ENCODE measurements at regions not wholly inside any gene's neighbourhood (a gene's known extent, or its start where the extent isn't known, plus 50 kb on each side); places are given as distances from the start of the nearest gene placed in this dataset.

DNA sequence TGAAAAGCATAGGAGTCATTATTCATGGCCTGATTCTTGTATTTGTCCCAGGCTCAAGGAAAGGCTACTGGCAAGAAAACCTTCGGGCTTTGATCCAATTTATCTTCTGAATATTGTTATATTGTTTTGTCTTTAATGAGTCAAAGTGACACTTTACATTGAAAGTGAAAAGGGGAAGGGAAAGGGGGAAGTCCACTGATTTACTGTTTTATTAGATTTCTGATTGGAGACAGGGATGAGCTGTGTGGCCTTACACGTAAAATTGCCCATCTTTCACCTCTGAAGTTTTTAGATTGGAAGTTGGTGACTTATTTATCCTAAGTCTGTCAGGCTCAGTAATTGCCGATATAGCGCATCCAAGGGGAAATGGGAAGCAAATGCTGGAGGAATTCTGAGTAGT is 843.8 kb upstream of the LRRTM1 start (continued):
- TF ChIP-seq SMAD5 (IDR thresholded peaks at IDR 0.05; ENCODE audit: low read depth) (no peak), NFXL1 (IDR thresholded peaks at IDR 0.05; ENCODE audit: borderline replicate concordance) (no peak), IKZF2 (IDR thresholded peaks at IDR 0.05) (peak; percentile 65 to 66), WRNIP1 (IDR thresholded peaks at IDR 0.05; ENCODE audit: borderline replicate concordance, low read depth, low read length) (no peak), TCF12 (IDR thresholded peaks at IDR 0.05; ENCODE audit: low read depth, low read length) (no peak), SMAD1 (IDR thresholded peaks at IDR 0.05; ENCODE audit: low read depth, partially characterized antibody) (no peak), KAT2A (conservative IDR thresholded peaks at IDR 0.05; ENCODE audit: control insufficient read depth, low read depth, low read length) (no peak)
- TF ChIP-seq, protein P1, sequence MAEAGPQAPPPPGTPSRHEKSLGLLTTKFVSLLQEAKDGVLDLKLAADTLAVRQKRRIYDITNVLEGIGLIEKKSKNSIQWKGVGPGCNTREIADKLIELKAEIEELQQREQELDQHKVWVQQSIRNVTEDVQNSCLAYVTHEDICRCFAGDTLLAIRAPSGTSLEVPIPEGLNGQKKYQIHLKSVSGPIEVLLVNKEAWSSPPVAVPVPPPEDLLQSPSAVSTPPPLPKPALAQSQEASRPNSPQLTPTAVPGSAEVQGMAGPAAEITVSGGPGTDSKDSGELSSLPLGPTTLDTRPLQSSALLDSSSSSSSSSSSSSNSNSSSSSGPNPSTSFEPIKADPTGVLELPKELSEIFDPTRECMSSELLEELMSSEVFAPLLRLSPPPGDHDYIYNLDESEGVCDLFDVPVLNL (IDR thresholded peaks at IDR 0.05; ENCODE audit: low read depth, low read length): no peak
- TF ChIP-seq, protein P2, sequence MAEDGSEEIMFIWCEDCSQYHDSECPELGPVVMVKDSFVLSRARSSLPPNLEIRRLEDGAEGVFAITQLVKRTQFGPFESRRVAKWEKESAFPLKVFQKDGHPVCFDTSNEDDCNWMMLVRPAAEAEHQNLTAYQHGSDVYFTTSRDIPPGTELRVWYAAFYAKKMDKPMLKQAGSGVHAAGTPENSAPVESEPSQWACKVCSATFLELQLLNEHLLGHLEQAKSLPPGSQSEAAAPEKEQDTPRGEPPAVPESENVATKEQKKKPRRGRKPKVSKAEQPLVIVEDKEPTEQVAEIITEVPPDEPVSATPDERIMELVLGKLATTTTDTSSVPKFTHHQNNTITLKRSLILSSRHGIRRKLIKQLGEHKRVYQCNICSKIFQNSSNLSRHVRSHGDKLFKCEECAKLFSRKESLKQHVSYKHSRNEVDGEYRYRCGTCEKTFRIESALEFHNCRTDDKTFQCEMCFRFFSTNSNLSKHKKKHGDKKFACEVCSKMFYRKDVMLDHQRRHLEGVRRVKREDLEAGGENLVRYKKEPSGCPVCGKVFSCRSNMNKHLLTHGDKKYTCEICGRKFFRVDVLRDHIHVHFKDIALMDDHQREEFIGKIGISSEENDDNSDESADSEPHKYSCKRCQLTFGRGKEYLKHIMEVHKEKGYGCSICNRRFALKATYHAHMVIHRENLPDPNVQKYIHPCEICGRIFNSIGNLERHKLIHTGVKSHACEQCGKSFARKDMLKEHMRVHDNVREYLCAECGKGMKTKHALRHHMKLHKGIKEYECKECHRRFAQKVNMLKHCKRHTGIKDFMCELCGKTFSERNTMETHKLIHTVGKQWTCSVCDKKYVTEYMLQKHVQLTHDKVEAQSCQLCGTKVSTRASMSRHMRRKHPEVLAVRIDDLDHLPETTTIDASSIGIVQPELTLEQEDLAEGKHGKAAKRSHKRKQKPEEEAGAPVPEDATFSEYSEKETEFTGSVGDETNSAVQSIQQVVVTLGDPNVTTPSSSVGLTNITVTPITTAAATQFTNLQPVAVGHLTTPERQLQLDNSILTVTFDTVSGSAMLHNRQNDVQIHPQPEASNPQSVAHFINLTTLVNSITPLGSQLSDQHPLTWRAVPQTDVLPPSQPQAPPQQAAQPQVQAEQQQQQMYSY (CRISPR knock-in tag; IDR thresholded peaks at IDR 0.05): no peak

DNA sequence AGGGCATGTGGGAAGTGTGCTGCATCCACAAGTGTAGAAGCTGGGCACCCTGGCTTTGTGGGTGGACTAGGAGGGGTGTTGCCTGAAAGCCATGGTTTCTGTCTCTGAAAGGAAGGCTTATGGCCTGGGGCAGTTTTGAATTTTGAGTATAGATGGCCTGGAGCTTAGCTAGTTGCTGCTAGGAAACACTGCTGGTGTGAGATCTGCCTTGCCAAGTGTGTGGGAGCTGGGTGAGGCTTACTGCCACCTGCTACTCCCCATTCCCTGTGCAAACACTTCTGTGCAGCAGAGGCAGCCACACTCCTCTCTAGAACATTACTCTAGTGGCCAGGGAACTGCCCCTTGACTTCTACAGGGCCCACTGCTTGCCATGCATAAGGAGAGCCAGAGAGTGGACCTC is 831.7 kb upstream of the LRRTM1 start:
- no peak for ATAC-seq
- CTCF ChIA-PET: no interaction called here
- POLR2A ChIA-PET: no interaction called here

More for the DNA sequence above, 831.7 kb upstream of the LRRTM1 start:
- H3K27me3 ChIP-seq (replicated peaks in 1 of 2; ENCODE audit: control insufficient read depth in 2 of 2, insufficient read depth in 2 of 2, low read length in 1 of 2): no peaks in the 10 kb centered on the region
- BruUV-seq (replicated peaks): no TSS peak
- no peak overlapping the region for H3K27ac ChIP-seq (ENCODE audit: control insufficient read depth, insufficient read depth)
- intact Hi-C loops (cut with micrococcal nuclease; ENCODE audit: unreplicated experiment): no loop called here
- H3K4me1 ChIP-seq (ENCODE audit: control insufficient read depth, insufficient read depth, low read length): no peaks in the 10 kb centered on the region
- no peaks in the 10 kb centered on the region for H3K36me3 ChIP-seq (ENCODE audit: control insufficient read depth in 2 of 2, insufficient read depth in 2 of 2, low read length in 1 of 2)
- ChIA-PET SMC1A (ENCODE audit: uncharacterized antibody, unreplicated experiment) (no interaction called here), RAD21 (ENCODE audit: unreplicated experiment) (no interaction called here)
- H3K9ac ChIP-seq (ENCODE audit: control insufficient read depth, insufficient read depth, low read length): no peak overlapping the region
- no peak for DNase-seq (ENCODE audit: low read depth, low spot score)
- TF ChIP-seq MEF2A (IDR thresholded peaks at IDR 0.05; ENCODE audit: insufficient read depth, low read depth, low read length): no peak
- no peak for TF ChIP-seq EED (IDR thresholded peaks at IDR 0.05; ENCODE audit: low read depth)
- TF ChIP-seq SMC3 (IDR thresholded peaks at IDR 0.05; ENCODE audit: borderline replicate concordance, low read length): no peak
- TF ChIP-seq ASH2L (IDR thresholded peaks at IDR 0.05; ENCODE audit: borderline replicate concordance, low read depth): no peak
- no peak for TF ChIP-seq MYC (IDR thresholded peaks at IDR 0.05; ENCODE audit: insufficient read depth, insufficient read length, insufficient replicate concordance, low read length, severe bottlenecking)
- H3K9me3 ChIP-seq (replicated peaks; ENCODE audit: control insufficient read depth, insufficient read depth, low read length): no peaks in the 10 kb centered on the region
- no peaks in the 10 kb centered on the region for H3K79me2 ChIP-seq (ENCODE audit: control insufficient read depth, insufficient read depth, low read length)
- H3K4me2 ChIP-seq (ENCODE audit: control insufficient read depth, insufficient read depth): no peak overlapping the region
- FAIRE-seq: no peak
- no peak overlapping the region for H2AFZ ChIP-seq (ENCODE audit: control insufficient read depth, low read depth, low read length)
- in situ Hi-C loops (cut with MboI): no loop called here
- no peak overlapping the region for H3K4me3 ChIP-seq
- H4K20me1 ChIP-seq (ENCODE audit: control insufficient read depth, insufficient read depth): no peaks in the 10 kb centered on the region
